ENCODE measurements at regions not wholly inside any gene's neighbourhood (a gene's known extent, or its start where the extent isn't known, plus 50 kb on each side); places are given as distances from the start of the nearest gene placed in this dataset.

DNA sequence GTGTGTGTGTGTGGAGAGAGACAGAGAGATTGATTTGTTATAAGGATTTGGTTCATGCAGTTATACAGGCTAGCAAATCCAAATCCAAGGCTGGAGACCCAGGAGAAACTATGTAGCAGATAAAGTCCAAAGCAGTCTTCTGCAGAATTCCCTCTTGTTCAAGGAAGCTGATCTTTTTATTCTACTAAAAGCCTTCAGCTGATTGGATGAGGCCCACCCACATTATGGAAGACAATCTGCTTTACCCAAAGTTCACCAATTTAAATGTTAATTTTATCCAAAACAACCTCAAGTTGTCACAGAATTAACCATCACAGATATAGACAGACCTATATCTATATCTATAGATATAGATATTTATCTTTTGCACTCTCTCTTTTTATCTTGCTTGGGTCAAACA, 67.0 kb downstream of the TPBG start (continued):
- no peak for TF ChIP-seq KLF5 (IDR thresholded peaks at IDR 0.05; ENCODE audit: partially characterized antibody)
- TF ChIP-seq, protein P1, sequence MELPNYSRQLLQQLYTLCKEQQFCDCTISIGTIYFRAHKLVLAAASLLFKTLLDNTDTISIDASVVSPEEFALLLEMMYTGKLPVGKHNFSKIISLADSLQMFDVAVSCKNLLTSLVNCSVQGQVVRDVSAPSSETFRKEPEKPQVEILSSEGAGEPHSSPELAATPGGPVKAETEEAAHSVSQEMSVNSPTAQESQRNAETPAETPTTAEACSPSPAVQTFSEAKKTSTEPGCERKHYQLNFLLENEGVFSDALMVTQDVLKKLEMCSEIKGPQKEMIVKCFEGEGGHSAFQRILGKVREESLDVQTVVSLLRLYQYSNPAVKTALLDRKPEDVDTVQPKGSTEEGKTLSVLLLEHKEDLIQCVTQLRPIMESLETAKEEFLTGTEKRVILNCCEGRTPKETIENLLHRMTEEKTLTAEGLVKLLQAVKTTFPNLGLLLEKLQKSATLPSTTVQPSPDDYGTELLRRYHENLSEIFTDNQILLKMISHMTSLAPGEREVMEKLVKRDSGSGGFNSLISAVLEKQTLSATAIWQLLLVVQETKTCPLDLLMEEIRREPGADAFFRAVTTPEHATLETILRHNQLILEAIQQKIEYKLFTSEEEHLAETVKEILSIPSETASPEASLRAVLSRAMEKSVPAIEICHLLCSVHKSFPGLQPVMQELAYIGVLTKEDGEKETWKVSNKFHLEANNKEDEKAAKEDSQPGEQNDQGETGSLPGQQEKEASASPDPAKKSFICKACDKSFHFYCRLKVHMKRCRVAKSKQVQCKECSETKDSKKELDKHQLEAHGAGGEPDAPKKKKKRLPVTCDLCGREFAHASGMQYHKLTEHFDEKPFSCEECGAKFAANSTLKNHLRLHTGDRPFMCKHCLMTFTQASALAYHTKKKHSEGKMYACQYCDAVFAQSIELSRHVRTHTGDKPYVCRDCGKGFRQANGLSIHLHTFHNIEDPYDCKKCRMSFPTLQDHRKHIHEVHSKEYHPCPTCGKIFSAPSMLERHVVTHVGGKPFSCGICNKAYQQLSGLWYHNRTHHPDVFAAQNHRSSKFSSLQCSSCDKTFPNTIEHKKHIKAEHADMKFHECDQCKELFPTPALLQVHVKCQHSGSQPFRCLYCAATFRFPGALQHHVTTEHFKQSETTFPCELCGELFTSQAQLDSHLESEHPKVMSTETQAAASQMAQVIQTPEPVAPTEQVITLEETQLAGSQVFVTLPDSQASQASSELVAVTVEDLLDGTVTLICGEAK (IDR thresholded peaks at IDR 0.05; ENCODE audit: borderline replicate concordance) = no peak
- TF ChIP-seq TCF12 (IDR thresholded peaks at IDR 0.05; ENCODE audit: low read depth, low read length) = no peak
- TF ChIP-seq ATF7 (IDR thresholded peaks at IDR 0.05; ENCODE audit: low read depth) = no peak
- TF ChIP-seq BRCA1 (IDR thresholded peaks at IDR 0.05; ENCODE audit: low read depth, low read length) = no peak

DNA sequence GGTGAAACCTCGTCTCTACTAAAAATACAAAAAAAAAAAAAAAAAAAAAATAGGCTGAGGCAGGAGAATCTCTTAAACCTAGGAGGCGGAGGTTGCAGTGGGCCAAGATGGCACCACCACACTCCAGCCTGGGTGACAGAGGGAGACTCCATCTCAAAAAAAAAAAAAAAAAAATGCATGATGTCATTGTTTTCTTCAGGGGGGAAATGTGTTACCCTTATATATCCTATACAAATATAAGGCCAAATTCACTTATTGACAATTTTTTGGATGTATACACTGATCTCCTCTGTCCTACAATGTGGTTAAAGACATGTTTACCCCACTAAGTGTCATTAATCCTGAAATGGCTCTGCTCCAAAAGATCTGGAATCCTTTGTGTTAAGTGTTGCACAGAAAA, 73.1 kb downstream of the TPBG start:
- H3K4me1 ChIP-seq (ENCODE audit: control insufficient read depth, insufficient read depth, low read length) = no peaks in the 10 kb centered on the region
- H4K20me1 ChIP-seq (ENCODE audit: control insufficient read depth, insufficient read depth) = no peaks in the 10 kb centered on the region
- no peak for ATAC-seq
- no peak overlapping the region for H3K4me2 ChIP-seq (ENCODE audit: control insufficient read depth, insufficient read depth)
- TF ChIP-seq IKZF1 (conservative IDR thresholded peaks at IDR 0.05) (no peak), EED (IDR thresholded peaks at IDR 0.05; ENCODE audit: low read depth) (no peak), TCF3 (IDR thresholded peaks at IDR 0.05; ENCODE audit: borderline replicate concordance, insufficient read depth, low read depth, low read length) (no peak), SRF (IDR thresholded peaks at IDR 0.05; ENCODE audit: low read depth in 2 of 2, low read length in 2 of 2) (no peak)
- TF ChIP-seq, protein P2, sequence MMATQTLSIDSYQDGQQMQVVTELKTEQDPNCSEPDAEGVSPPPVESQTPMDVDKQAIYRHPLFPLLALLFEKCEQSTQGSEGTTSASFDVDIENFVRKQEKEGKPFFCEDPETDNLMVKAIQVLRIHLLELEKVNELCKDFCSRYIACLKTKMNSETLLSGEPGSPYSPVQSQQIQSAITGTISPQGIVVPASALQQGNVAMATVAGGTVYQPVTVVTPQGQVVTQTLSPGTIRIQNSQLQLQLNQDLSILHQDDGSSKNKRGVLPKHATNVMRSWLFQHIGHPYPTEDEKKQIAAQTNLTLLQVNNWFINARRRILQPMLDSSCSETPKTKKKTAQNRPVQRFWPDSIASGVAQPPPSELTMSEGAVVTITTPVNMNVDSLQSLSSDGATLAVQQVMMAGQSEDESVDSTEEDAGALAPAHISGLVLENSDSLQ (IDR thresholded peaks at IDR 0.05) = no peak
- TF ChIP-seq, protein P3, sequence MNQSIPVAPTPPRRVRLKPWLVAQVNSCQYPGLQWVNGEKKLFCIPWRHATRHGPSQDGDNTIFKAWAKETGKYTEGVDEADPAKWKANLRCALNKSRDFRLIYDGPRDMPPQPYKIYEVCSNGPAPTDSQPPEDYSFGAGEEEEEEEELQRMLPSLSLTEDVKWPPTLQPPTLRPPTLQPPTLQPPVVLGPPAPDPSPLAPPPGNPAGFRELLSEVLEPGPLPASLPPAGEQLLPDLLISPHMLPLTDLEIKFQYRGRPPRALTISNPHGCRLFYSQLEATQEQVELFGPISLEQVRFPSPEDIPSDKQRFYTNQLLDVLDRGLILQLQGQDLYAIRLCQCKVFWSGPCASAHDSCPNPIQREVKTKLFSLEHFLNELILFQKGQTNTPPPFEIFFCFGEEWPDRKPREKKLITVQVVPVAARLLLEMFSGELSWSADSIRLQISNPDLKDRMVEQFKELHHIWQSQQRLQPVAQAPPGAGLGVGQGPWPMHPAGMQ (IDR thresholded peaks at IDR 0.05; ENCODE audit: borderline replicate concordance) = no peak
- TF ChIP-seq, protein P4, sequence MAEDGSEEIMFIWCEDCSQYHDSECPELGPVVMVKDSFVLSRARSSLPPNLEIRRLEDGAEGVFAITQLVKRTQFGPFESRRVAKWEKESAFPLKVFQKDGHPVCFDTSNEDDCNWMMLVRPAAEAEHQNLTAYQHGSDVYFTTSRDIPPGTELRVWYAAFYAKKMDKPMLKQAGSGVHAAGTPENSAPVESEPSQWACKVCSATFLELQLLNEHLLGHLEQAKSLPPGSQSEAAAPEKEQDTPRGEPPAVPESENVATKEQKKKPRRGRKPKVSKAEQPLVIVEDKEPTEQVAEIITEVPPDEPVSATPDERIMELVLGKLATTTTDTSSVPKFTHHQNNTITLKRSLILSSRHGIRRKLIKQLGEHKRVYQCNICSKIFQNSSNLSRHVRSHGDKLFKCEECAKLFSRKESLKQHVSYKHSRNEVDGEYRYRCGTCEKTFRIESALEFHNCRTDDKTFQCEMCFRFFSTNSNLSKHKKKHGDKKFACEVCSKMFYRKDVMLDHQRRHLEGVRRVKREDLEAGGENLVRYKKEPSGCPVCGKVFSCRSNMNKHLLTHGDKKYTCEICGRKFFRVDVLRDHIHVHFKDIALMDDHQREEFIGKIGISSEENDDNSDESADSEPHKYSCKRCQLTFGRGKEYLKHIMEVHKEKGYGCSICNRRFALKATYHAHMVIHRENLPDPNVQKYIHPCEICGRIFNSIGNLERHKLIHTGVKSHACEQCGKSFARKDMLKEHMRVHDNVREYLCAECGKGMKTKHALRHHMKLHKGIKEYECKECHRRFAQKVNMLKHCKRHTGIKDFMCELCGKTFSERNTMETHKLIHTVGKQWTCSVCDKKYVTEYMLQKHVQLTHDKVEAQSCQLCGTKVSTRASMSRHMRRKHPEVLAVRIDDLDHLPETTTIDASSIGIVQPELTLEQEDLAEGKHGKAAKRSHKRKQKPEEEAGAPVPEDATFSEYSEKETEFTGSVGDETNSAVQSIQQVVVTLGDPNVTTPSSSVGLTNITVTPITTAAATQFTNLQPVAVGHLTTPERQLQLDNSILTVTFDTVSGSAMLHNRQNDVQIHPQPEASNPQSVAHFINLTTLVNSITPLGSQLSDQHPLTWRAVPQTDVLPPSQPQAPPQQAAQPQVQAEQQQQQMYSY (CRISPR knock-in tag; IDR thresholded peaks at IDR 0.05) = no peak
- FAIRE-seq = no peak
- intact Hi-C loops (cut with micrococcal nuclease; ENCODE audit: unreplicated experiment) = no loop called here
- POLR2A ChIA-PET = no interaction called here
- H3K79me2 ChIP-seq (ENCODE audit: control insufficient read depth, insufficient read depth, low read length) = no peaks in the 10 kb centered on the region
- WGBS (ENCODE audit: insufficient coverage, insufficient replicate concordance, low lambda C conversion rate, missing lambda C conversion rate) = 0% methylated on average over 1 of the region's 2 CpGs
- H3K9ac ChIP-seq (ENCODE audit: control insufficient read depth, insufficient read depth, low read length) = no peak overlapping the region
- in situ Hi-C loops (cut with MboI) = no loop called here
- H3K9me3 ChIP-seq (replicated peaks; ENCODE audit: control insufficient read depth, insufficient read depth, low read length) = no peaks in the 10 kb centered on the region
- RAD21 ChIA-PET (ENCODE audit: unreplicated experiment) = no interaction called here
- no TSS peak for BruUV-seq (replicated peaks)
- CTCF ChIA-PET = no interaction called here
- H3K36me3 ChIP-seq (ENCODE audit: control insufficient read depth in 2 of 2, insufficient read depth in 2 of 2, low read length in 1 of 2) = no peaks in the 10 kb centered on the region
- H3K4me3 ChIP-seq = no peak overlapping the region
- no peak for DNase-seq (ENCODE audit: low read depth, low spot score)
- no peaks in the 10 kb centered on the region for H3K27me3 ChIP-seq (replicated peaks in 1 of 2; ENCODE audit: control insufficient read depth in 2 of 2, insufficient read depth in 2 of 2, low read length in 1 of 2)
- no peak overlapping the region for H2AFZ ChIP-seq (ENCODE audit: control insufficient read depth, low read depth, low read length)
- SMC1A ChIA-PET (ENCODE audit: uncharacterized antibody, unreplicated experiment) = no interaction called here
- no peak overlapping the region for H3K27ac ChIP-seq (ENCODE audit: control insufficient read depth, insufficient read depth)
